GM18508 (cell line): ENCODE measurements at regions not wholly inside any gene's neighbourhood (a gene's known extent, or its start where the extent isn't known, plus 50 kb on each side); places are given as distances from the start of the nearest gene placed in this dataset.

Experiments
- ATAC-seq: cut with Tn5 transposase; IDR thresholded peaks from one replicate; pipeline ENCODE4 v1.9.1; 2021; ENCODE audit warnings: moderate number of reproducible peaks; ENCODE audit not compliant: insufficient read depth, unreplicated experiment

DNA sequence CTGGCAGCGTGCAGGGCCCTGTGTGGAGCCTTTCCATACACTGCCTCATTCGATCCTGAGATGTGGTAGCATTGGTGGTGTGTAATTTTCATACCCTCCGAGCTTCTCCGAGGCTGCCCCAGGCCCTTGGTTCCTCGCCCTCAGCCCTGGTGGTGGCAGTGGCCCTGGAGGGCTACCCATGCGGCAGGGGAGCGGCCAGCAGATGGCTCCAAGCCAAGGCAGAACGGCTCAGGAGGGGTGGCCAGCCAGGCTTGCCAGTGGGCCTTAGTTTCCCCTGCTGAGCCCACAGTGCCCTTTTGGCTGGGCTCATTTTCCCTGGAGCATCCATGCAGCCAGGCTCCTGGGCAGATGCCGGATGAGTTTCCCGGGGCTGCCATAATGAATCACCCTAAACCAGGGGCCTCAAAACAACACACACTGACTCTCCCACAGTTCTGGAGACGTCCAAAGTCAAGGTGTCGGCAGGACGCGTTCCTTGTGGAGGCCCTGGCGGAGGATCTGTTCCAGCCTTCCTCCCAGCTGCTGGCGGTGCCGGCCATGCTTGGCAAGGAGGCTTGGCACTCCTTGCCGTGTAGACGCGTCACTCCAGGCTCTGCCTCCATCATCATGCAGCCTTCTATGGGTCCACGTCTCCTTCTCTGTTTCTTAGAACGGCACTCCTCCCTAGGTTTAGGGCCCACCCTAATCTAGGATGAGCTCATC is 158.8 kb upstream of the GSE1 start:
- no peak for ATAC-seq

DNA sequence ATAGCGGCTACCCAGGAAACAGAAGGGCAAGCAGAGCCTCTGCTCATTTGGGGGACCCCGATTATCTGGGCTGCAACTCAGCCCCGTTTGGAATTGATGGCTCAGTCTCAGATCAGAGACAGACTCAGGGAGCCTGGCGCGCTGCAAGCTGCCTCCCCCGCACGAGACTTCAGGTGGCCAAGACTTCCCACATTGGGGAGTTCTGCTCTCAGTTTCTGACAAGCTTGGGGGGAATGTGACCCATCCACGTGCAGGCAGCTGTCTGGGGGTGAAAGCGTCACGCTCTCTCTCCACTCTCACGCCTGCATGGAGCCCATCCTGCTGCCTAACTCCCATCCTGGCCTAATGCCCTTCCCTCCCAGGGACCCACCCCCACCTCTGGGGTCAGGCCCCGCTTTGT is 157.6 kb upstream of the GSE1 start:
- no peak for ATAC-seq

- no peak for ATAC-seq
Observed at GRCh38 chr16:85457366-85457765, 155.8 kb upstream of the GSE1 start.

DNA sequence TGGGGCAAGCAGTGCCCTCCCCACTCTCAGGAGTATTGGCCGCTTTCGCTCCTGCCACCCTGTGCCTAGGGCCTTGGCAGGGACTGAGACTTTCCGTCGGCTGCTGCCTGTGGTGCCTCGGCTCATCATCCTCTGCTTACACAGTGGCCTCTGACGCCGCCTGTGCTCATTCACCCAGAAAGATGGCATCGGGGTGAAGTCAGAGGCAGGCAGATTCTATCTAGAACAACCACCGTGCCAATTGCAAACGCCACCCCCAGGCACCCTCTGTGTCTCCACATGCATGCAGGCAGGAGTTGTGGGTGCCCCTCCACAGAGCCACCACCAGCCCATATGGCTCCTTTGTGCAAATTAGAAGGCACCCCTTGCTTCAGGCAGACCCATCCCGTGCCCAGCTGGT is 154.2 kb upstream of the GSE1 start:
- ATAC-seq: no peak

DNA sequence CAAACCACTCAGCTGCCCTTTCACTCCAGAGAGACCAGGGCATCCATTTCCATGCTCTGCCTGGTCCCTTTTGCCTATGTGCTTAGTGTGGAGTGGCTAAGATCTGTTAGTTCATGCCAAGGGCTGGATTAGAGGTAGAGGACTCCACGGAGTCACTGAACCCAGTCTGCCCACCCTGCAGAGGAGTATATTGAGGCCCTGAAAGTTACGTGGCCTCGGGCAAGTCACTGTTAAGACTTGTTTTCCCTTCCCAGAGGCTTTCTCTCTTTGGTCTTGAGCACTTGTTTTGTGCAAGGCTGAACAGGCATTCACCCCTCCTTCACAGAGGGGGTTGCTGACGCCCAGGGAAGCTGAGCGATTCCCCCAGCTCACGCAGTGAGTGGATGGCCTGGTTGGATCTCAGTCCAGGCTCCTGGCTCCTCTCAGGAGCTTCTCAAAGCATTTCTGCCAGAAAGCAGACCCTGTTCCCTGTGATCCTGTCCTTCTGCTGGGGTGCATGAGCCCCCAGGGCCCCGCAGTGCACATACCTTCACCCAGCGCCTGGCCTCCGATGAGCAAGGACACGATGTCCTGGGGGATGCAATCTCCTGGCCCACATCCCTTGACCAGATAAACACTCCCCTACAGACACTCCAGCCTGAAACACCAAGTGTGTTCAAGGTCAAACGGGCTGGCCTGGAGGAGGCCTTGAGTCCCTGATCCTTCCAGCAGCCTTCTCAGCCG is 153.4 kb upstream of the GSE1 start:
- ATAC-seq: no peak

- ATAC-seq: no peak
Observed at GRCh38 chr16:85460252-85461021, 152.7 kb upstream of the GSE1 start.

DNA sequence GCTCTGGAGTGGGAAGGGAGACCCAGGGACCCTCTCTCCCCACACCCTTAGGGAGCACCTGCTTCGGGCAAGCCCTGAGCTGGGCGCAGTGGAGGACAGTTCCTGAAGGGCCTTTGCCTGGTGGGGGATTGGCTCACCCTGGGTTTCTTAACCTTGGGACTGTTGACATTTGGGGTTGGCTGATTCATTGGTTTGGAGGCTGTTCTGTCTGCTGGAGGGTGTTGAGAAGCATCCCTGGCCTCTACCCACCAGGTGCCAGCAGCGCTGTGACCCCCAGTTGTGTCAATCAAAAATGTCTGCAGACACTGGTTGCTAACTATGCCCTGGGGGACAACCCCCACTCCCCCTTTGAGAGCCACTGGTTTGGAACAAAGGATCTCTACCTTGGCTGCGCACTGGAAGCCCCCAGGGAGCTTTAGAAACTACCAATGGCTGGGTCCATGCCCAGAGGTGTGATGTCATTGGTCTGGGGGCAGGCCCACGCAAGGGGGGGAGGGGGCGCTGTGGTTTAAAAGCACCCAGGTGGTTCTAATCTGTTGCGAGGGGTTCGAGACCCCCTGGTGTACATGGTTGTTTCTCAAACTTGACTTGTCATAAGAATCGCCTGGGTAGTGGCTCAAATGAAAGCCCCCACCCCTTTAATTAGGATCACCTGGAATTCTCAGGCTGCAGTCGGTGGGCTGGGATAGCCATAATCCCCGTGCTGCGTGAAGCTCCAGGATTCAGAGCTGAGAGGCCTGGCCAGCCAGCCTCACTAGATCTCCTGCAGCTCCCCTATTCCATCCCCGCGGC is 151.9 kb upstream of the GSE1 start:
- ATAC-seq: no peak

GRCh38 chr16:85461814-85462713 is 151.1 kb upstream of the GSE1 start:
- ATAC-seq: no peak

GRCh38 chr16:85462714-85463611 is 150.2 kb upstream of the GSE1 start:
- ATAC-seq: no peak

- ATAC-seq: no peak
Observed at GRCh38 chr16:85463672-85464382, 149.3 kb upstream of the GSE1 start.

GRCh38 chr16:85464383-85465305 is 148.5 kb upstream of the GSE1 start:
- no peak for ATAC-seq

- ATAC-seq: no peak
Observed at GRCh38 chr16:85465328-85466303, 147.5 kb upstream of the GSE1 start.

GRCh38 chr16:85466304-85466700 is 146.8 kb upstream of the GSE1 start:
- ATAC-seq: no peak

- ATAC-seq: no peak
Observed at GRCh38 chr16:85466989-85467388, 146.1 kb upstream of the GSE1 start.

- no peak for ATAC-seq
Observed at GRCh38 chr16:85469929-85470590, 143.1 kb upstream of the GSE1 start.
